ENCODE measurements at regions not wholly inside any gene's neighbourhood (a gene's known extent, or its start where the extent isn't known, plus 50 kb on each side); places are given as distances from the start of the nearest gene placed in this dataset.

DNA sequence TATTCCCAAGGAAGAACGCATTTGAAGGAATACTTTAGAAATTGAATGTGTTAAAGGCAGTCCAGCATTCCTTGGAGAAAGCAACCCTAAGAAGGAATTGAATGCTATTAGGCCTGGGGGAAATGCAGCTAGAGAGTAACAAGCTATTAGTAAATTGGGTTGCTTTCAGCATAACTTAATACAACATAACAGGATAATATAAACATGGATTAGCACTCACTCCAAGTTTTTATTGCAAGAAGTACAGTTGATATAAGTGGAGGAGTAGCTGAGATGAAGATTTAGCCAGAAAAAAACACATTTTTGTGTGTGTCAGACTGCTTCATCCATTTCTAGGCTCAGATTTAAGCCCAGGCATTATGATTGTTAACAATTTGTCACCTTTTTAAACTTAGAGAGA lies 314.6 kb downstream of the MEIS1 start:
- H3K9me3 ChIP-seq (ENCODE audit: low read length), result no peaks in the 10 kb centered on the region
- peaks cover 35% of the 10 kb centered on the region for H3K4me1 ChIP-seq (ENCODE audit: low read length)
- H2AFZ ChIP-seq (ENCODE audit: low read length), result no peak overlapping the region
- peak overlapping the region; percentile 33 for H3K4me2 ChIP-seq (ENCODE audit: low read depth, low read length, poor library complexity, severe bottlenecking)
- H4K20me1 ChIP-seq (ENCODE audit: insufficient read depth, low read depth, low read length), result no peaks in the 10 kb centered on the region
- no peaks in the 10 kb centered on the region for H3K36me3 ChIP-seq (ENCODE audit: insufficient read depth, low read length)
- DNase-seq, result no peak
- H3K9ac ChIP-seq (ENCODE audit: low read length), result no peak overlapping the region
- no peaks in the 10 kb centered on the region for H3K79me2 ChIP-seq (ENCODE audit: low read length)
- no peaks in the 10 kb centered on the region for H3K27me3 ChIP-seq (ENCODE audit: low read length)
- no peaks in the 10 kb centered on the region for H3K9me2 ChIP-seq (replicated peaks; ENCODE audit: insufficient read depth, low read length)
- H3K4me3 ChIP-seq (ENCODE audit: low read length), result no peak overlapping the region
- H3K27ac ChIP-seq (ENCODE audit: low read length), result peak overlapping the region; percentile 41; the same call in 1 of the 2 replicates

DNA sequence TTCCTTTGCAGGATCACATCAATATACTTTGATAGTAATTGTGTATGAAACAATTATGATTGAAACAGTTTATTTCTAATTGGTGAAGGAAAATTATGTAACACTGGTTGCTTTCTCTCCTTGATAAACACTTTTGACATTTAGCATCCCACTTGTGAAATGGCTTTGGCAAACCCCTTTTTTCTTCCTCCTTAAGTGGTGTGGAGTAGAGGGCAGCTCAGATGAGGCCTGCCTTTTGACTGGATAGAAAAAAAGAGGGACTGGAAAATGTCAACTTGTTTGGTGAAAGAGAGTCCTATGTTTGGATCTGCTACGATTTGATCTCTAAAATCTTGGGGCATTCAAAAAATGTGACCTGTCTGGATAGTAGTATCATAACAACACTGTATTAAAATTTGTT lies 318.3 kb downstream of the MEIS1 start:
- H3K27ac ChIP-seq (ENCODE audit: low read length), result no peak overlapping the region
- H3K79me2 ChIP-seq (ENCODE audit: low read length), result no peaks in the 10 kb centered on the region
- H2AFZ ChIP-seq (ENCODE audit: low read length), result no peak overlapping the region
- H3K4me3 ChIP-seq (ENCODE audit: low read length), result no peak overlapping the region
- peaks cover 17% of the 10 kb centered on the region for H3K4me1 ChIP-seq (ENCODE audit: low read length)
- H3K4me2 ChIP-seq (ENCODE audit: low read depth, low read length, poor library complexity, severe bottlenecking), result no peak overlapping the region
- H4K20me1 ChIP-seq (ENCODE audit: insufficient read depth, low read depth, low read length), result no peaks in the 10 kb centered on the region
- no peaks in the 10 kb centered on the region for H3K9me2 ChIP-seq (replicated peaks; ENCODE audit: insufficient read depth, low read length)
- no peaks in the 10 kb centered on the region for H3K36me3 ChIP-seq (ENCODE audit: insufficient read depth, low read length)
- no peak for DNase-seq
- no peak overlapping the region for H3K9ac ChIP-seq (ENCODE audit: low read length)
- H3K27me3 ChIP-seq (ENCODE audit: low read length), result no peaks in the 10 kb centered on the region
- H3K9me3 ChIP-seq (ENCODE audit: low read length), result no peaks in the 10 kb centered on the region

DNA sequence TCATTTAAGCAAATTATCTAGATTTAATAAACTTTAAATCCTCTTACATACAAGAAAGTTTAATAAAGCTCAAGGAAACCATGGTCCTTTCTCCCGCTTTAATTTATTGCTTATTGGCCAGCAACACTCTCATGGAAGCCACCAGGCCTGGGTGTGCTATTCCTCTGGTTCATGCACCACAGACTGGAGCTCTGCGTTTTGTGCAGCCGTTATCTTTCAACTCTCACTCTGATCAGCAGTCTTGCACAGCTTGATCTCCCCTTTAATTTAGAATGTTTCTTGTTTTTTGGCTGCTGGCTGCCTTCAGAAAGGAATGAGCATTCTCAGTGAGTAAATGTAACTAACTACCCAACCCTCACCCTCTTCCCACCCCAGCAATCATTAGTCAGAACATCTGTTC lies 318.7 kb downstream of the MEIS1 start:
- no peak for DNase-seq
- no peak overlapping the region for H2AFZ ChIP-seq (ENCODE audit: low read length)
- H3K27me3 ChIP-seq (ENCODE audit: low read length), result no peaks in the 10 kb centered on the region
- no peaks in the 10 kb centered on the region for H4K20me1 ChIP-seq (ENCODE audit: insufficient read depth, low read depth, low read length)
- no peak overlapping the region for H3K9ac ChIP-seq (ENCODE audit: low read length)
- no peak overlapping the region for H3K4me2 ChIP-seq (ENCODE audit: low read depth, low read length, poor library complexity, severe bottlenecking)
- H3K9me3 ChIP-seq (ENCODE audit: low read length), result no peaks in the 10 kb centered on the region
- no peak overlapping the region for H3K4me3 ChIP-seq (ENCODE audit: low read length)
- no peaks in the 10 kb centered on the region for H3K79me2 ChIP-seq (ENCODE audit: low read length)
- peaks cover 13% of the 10 kb centered on the region for H3K4me1 ChIP-seq (ENCODE audit: low read length)
- no peaks in the 10 kb centered on the region for H3K36me3 ChIP-seq (ENCODE audit: insufficient read depth, low read length)
- no peaks in the 10 kb centered on the region for H3K9me2 ChIP-seq (replicated peaks; ENCODE audit: insufficient read depth, low read length)
- H3K27ac ChIP-seq (ENCODE audit: low read length), result no peak overlapping the region

DNA sequence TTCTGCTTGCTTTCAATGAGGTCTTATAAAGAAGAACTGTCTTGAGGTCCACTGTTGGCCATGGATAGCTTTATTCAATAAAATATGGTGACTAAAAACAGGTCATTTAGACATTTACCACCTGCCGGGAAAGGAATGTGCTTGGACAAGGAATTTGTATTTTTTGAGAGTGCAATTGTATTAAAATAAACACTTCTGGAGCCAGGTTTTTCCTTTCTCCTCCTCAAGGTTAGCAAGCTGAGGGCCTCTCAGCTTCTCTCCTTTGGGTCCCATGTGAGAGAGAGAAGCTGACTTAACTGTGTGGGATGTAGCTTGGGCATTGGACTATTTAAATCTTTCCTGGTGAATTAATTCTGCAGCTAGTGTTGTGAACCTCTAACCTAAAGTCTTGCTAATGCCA lies 321.0 kb downstream of the MEIS1 start:
- H3K4me3 ChIP-seq (ENCODE audit: low read length), result no peak overlapping the region
- no peaks in the 10 kb centered on the region for H3K4me1 ChIP-seq (ENCODE audit: low read length)
- no peaks in the 10 kb centered on the region for H3K36me3 ChIP-seq (ENCODE audit: insufficient read depth, low read length)
- no peak overlapping the region for H3K27ac ChIP-seq (ENCODE audit: low read length)
- no peak overlapping the region for H3K4me2 ChIP-seq (ENCODE audit: low read depth, low read length, poor library complexity, severe bottlenecking)
- no peaks in the 10 kb centered on the region for H3K79me2 ChIP-seq (ENCODE audit: low read length)
- no peaks in the 10 kb centered on the region for H4K20me1 ChIP-seq (ENCODE audit: insufficient read depth, low read depth, low read length)
- H3K9me2 ChIP-seq (replicated peaks; ENCODE audit: insufficient read depth, low read length), result no peaks in the 10 kb centered on the region
- DNase-seq, result no peak
- H3K9ac ChIP-seq (ENCODE audit: low read length), result no peak overlapping the region
- H3K9me3 ChIP-seq (ENCODE audit: low read length), result no peaks in the 10 kb centered on the region
- no peak overlapping the region for H2AFZ ChIP-seq (ENCODE audit: low read length)
- H3K27me3 ChIP-seq (ENCODE audit: low read length), result no peaks in the 10 kb centered on the region

DNA sequence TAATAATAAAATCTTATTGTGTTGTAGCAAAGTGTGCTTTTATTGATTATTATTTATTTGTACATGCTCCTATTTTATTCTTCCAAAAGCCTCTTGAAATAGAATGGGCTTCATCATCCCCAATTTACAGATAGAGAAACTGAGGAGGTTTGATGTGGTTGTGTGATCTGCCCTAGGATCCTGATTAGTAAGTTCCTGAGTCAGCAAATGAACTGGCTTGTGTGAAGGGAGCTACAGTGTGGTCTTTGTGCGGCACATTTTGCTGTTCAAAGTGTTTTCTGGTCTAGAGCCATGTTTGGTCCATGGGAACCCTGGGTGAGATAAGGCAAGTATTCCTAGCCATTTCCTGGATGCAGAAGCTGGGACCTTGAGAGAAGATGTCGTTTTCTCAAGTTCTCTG lies 326.9 kb downstream of the MEIS1 start:
- Histone ChIP-seq H3K9me3 (ENCODE audit: low read length) (no peaks in the 10 kb centered on the region), H3K27ac (ENCODE audit: low read length) (no peak overlapping the region), H3K9me2 (replicated peaks; ENCODE audit: insufficient read depth, low read length) (no peaks in the 10 kb centered on the region), H2AFZ (ENCODE audit: low read length) (no peak overlapping the region), H3K9ac (ENCODE audit: low read length) (no peak overlapping the region), H3K4me2 (ENCODE audit: low read depth, low read length, poor library complexity, severe bottlenecking) (no peak overlapping the region), H3K27me3 (ENCODE audit: low read length) (no peaks in the 10 kb centered on the region), H3K4me3 (ENCODE audit: low read length) (no peak overlapping the region), H3K36me3 (ENCODE audit: insufficient read depth, low read length) (no peaks in the 10 kb centered on the region), H3K4me1 (ENCODE audit: low read length) (no peaks in the 10 kb centered on the region), H4K20me1 (ENCODE audit: insufficient read depth, low read depth, low read length) (no peaks in the 10 kb centered on the region), H3K79me2 (ENCODE audit: low read length) (no peaks in the 10 kb centered on the region)
- no peak for DNase-seq

DNA sequence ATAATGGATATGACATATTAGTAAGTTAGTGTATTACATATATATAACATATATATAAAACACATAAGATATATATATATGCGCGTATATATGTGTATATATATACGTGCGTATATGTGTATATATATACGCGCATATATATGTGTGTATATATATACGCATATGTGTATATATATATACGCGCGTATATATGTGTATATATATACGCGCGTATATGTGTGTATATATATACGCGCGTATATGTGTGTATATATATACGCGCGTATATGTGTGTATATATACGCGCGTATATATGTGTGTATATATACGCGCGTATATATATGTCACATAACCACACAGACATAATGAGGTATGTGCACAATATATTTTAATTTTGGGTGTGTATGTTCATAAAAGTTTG lies 327.8 kb downstream of the MEIS1 start:
- H3K9me2 ChIP-seq (replicated peaks; ENCODE audit: insufficient read depth, low read length), result no peaks in the 10 kb centered on the region
- H4K20me1 ChIP-seq (ENCODE audit: insufficient read depth, low read depth, low read length), result no peaks in the 10 kb centered on the region
- H3K79me2 ChIP-seq (ENCODE audit: low read length), result no peaks in the 10 kb centered on the region
- no peaks in the 10 kb centered on the region for H3K4me1 ChIP-seq (ENCODE audit: low read length)
- H3K4me3 ChIP-seq (ENCODE audit: low read length), result no peak overlapping the region
- H3K36me3 ChIP-seq (ENCODE audit: insufficient read depth, low read length), result no peaks in the 10 kb centered on the region
- H2AFZ ChIP-seq (ENCODE audit: low read length), result no peak overlapping the region
- no peak overlapping the region for H3K9ac ChIP-seq (ENCODE audit: low read length)
- H3K9me3 ChIP-seq (ENCODE audit: low read length), result no peaks in the 10 kb centered on the region
- DNase-seq, result no peak
- H3K4me2 ChIP-seq (ENCODE audit: low read depth, low read length, poor library complexity, severe bottlenecking), result no peak overlapping the region
- H3K27me3 ChIP-seq (ENCODE audit: low read length), result no peaks in the 10 kb centered on the region
- no peak overlapping the region for H3K27ac ChIP-seq (ENCODE audit: low read length)

DNA sequence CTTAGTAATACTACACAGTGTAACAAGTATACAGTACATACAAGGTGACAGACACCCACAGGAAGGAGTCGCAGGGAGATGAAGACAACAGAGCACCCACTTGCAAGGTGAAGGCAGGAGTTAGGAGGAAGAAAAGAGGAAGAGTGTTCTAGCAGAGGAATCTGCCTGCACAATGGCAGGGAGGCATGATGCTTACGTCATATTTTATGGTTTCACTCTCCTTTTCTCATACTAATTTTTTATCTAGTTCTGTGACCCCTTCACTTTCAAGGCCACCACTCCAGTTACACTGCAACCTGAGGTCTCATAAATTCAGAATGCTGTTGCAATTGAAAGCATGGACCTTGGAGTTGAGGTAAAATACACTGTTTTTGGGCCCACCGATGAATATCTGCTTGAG lies 331.7 kb downstream of the MEIS1 start:
- Histone ChIP-seq H4K20me1 (ENCODE audit: insufficient read depth, low read depth, low read length) (no peaks in the 10 kb centered on the region), H3K4me1 (ENCODE audit: low read length) (peaks cover 6% of the 10 kb centered on the region), H3K4me2 (ENCODE audit: low read depth, low read length, poor library complexity, severe bottlenecking) (no peak overlapping the region), H3K36me3 (ENCODE audit: insufficient read depth, low read length) (no peaks in the 10 kb centered on the region), H3K9ac (ENCODE audit: low read length) (no peak overlapping the region), H3K79me2 (ENCODE audit: low read length) (no peaks in the 10 kb centered on the region), H3K27me3 (ENCODE audit: low read length) (no peaks in the 10 kb centered on the region), H2AFZ (ENCODE audit: low read length) (no peak overlapping the region), H3K9me2 (replicated peaks; ENCODE audit: insufficient read depth, low read length) (no peaks in the 10 kb centered on the region), H3K27ac (ENCODE audit: low read length) (no peak overlapping the region), H3K9me3 (ENCODE audit: low read length) (no peaks in the 10 kb centered on the region), H3K4me3 (ENCODE audit: low read length) (no peak overlapping the region)
- no peak for DNase-seq

DNA sequence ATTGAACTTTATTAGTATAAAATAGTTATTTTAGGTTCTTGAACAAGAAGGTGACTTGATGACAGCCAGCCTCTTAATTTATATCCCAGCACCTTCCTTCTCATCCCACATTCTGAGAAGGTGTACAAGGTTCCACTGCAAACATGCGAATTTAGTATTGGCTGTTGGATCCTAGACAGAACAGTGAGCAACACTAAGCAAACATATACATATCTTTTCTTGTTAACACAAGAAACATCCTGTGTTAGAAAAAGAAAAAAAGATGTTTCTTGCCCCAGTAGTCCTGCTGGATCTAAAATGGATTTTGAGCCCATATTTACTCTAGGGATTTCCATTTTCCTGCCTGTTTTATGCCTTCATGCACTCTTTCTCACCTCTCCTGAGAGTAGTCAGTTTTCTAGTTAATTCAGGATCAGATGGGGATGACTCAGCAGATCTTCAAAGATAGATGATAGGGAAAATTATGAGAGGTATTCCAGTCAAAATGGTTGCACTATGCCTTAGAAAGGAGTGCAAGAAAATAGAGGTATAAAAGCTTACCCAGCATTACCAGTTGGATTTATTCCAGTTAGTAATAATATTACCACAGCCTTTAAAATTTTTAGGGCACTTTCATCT lies 336.5 kb downstream of the MEIS1 start:
- Histone ChIP-seq H3K27me3 (ENCODE audit: low read length) (no peaks in the 10 kb centered on the region), H3K9ac (ENCODE audit: low read length) (no peak overlapping the region), H3K9me2 (replicated peaks; ENCODE audit: insufficient read depth, low read length) (no peaks in the 10 kb centered on the region), H3K79me2 (ENCODE audit: low read length) (no peaks in the 10 kb centered on the region), H3K36me3 (ENCODE audit: insufficient read depth, low read length) (no peaks in the 10 kb centered on the region), H3K4me3 (ENCODE audit: low read length) (no peak overlapping the region), H3K4me1 (ENCODE audit: low read length) (peaks cover 17% of the 10 kb centered on the region), H3K9me3 (ENCODE audit: low read length) (no peaks in the 10 kb centered on the region), H2AFZ (ENCODE audit: low read length) (no peak overlapping the region), H3K4me2 (ENCODE audit: low read depth, low read length, poor library complexity, severe bottlenecking) (no peak overlapping the region), H3K27ac (ENCODE audit: low read length) (no peak overlapping the region), H4K20me1 (ENCODE audit: insufficient read depth, low read depth, low read length) (no peaks in the 10 kb centered on the region)
- no peak for DNase-seq

DNA sequence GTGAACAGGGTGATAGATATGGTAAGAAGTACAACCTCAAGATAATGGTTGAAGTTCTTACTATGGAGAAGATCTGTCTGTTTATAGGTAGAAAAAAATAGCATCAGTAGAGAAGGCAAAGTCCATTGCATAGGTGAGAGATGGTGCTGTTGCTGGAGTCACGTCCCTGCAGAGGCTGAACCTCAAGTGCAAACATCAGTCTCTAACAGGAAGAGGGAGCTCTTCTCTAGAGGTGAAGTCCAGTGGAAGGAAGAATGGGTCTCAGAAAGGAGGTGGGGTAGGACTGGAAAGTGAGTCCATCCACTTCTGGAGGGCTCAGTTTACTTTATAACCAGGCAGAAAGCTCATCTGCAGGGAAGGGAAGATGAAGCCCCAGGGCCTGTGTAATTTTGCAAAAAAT lies 337.7 kb downstream of the MEIS1 start:
- peaks cover 17% of the 10 kb centered on the region for H3K4me1 ChIP-seq (ENCODE audit: low read length)
- no peaks in the 10 kb centered on the region for H3K9me3 ChIP-seq (ENCODE audit: low read length)
- H3K4me2 ChIP-seq (ENCODE audit: low read depth, low read length, poor library complexity, severe bottlenecking), result no peak overlapping the region
- no peaks in the 10 kb centered on the region for H4K20me1 ChIP-seq (ENCODE audit: insufficient read depth, low read depth, low read length)
- no peaks in the 10 kb centered on the region for H3K27me3 ChIP-seq (ENCODE audit: low read length)
- H3K4me3 ChIP-seq (ENCODE audit: low read length), result no peak overlapping the region
- no peaks in the 10 kb centered on the region for H3K9me2 ChIP-seq (replicated peaks; ENCODE audit: insufficient read depth, low read length)
- no peak overlapping the region for H3K27ac ChIP-seq (ENCODE audit: low read length)
- peak; percentile 68 for DNase-seq
- H3K9ac ChIP-seq (ENCODE audit: low read length), result no peak overlapping the region
- no peak overlapping the region for H2AFZ ChIP-seq (ENCODE audit: low read length)
- no peaks in the 10 kb centered on the region for H3K36me3 ChIP-seq (ENCODE audit: insufficient read depth, low read length)
- H3K79me2 ChIP-seq (ENCODE audit: low read length), result no peaks in the 10 kb centered on the region

All from Karpas-422 (cell line).